ENCODE measurements at regions not wholly inside any gene's neighbourhood (a gene's known extent, or its start where the extent isn't known, plus 50 kb on each side); places are given as distances from the start of the nearest gene placed in this dataset.
"Not testable (repeated sequence)": the region's sequence is repeated elsewhere in the genome, so short reads cannot be mapped to it uniquely, and the experiment has no call there.

- DNase-seq, result no peak
These were observed 213.1 kb upstream of the GAS1 start for GRCh38 chr9:87160148-87161102.

GRCh38 chr9:87167161-87167560 lies 219.9 kb upstream of the GAS1 start:
- no peak for DNase-seq

- no peak for DNase-seq
These were observed 220.3 kb upstream of the GAS1 start for GRCh38 chr9:87167582-87167981.

GRCh38 chr9:87178302-87178701 lies 231.0 kb upstream of the GAS1 start:
- DNase-seq, result no peak

- no peak for DNase-seq
These were observed 232.4 kb upstream of the GAS1 start for GRCh38 chr9:87179553-87180340.

GRCh38 chr9:87180361-87180760 lies 233.1 kb upstream of the GAS1 start:
- peak; percentile 24 for DNase-seq

GRCh38 chr9:87180841-87181240 lies 233.5 kb upstream of the GAS1 start:
- DNase-seq, result no peak

- peak; percentile 23 for DNase-seq
These were observed 234.4 kb upstream of the GAS1 start for GRCh38 chr9:87181670-87182069.

- DNase-seq, result no peak
These were observed 237.8 kb upstream of the GAS1 start for GRCh38 chr9:87184956-87185642.

GRCh38 chr9:87187656-87188055 lies 240.3 kb upstream of the GAS1 start:
- DNase-seq, result no peak

GRCh38 chr9:87189006-87189405 lies 241.7 kb upstream of the GAS1 start:
- no peak for DNase-seq

- DNase-seq, result no peak
These were observed 245.8 kb upstream of the GAS1 start for GRCh38 chr9:87193151-87193550.

GRCh38 chr9:87193925-87194868 lies 246.9 kb upstream of the GAS1 start:
- DNase-seq, result no peak

- no peak for DNase-seq
These were observed 248.0 kb upstream of the GAS1 start for GRCh38 chr9:87195306-87195705.

GRCh38 chr9:87197349-87198130 lies 250.2 kb upstream of the GAS1 start:
- no peak for DNase-seq

GRCh38 chr9:87198716-87199115 lies 251.4 kb upstream of the GAS1 start:
- no peak for DNase-seq

- DNase-seq, result no peak
These were observed 252.0 kb upstream of the GAS1 start for GRCh38 chr9:87199278-87199677.

GRCh38 chr9:87199782-87200181 lies 252.5 kb upstream of the GAS1 start:
- no peak for DNase-seq

- DNase-seq, result no peak
These were observed 254.0 kb upstream of the GAS1 start for GRCh38 chr9:87201351-87201751.

- no peak for DNase-seq
These were observed 258.9 kb upstream of the GAS1 start for GRCh38 chr9:87206064-87206661.

- DNase-seq, result not testable (repeated sequence)
These were observed 263.4 kb upstream of the GAS1 start for GRCh38 chr9:87210658-87211057.

All from OCI-M1 (cell line).